ENCODE measurements at regions not wholly inside any gene's neighbourhood (a gene's known extent, or its start where the extent isn't known, plus 50 kb on each side); places are given as distances from the start of the nearest gene placed in this dataset.

- no peak for DNase-seq
Observed at GRCh38 chr6:80679992-80680391, 573.5 kb downstream of the BCKDHB start.

GRCh38 chr6:80676386-80676785, 569.9 kb downstream of the BCKDHB start:
- no peak for DNase-seq

GRCh38 chr6:80674669-80675068, 568.2 kb downstream of the BCKDHB start:
- DNase-seq: no peak

- DNase-seq: no peak
Observed at GRCh38 chr6:80673367-80673766, 566.9 kb downstream of the BCKDHB start.

GRCh38 chr6:80667006-80667405, 560.5 kb downstream of the BCKDHB start:
- DNase-seq: no peak

GRCh38 chr6:80658926-80659325, 552.5 kb downstream of the BCKDHB start:
- no peak for DNase-seq

GRCh38 chr6:80647156-80647555, 540.7 kb downstream of the BCKDHB start:
- no peak for DNase-seq

- no peak for DNase-seq
Observed at GRCh38 chr6:80643881-80644280, 537.4 kb downstream of the BCKDHB start.

- no peak for DNase-seq
Observed at GRCh38 chr6:80642452-80642851, 536.0 kb downstream of the BCKDHB start.

GRCh38 chr6:80641591-80641990, 535.1 kb downstream of the BCKDHB start:
- DNase-seq: no peak

GRCh38 chr6:80640176-80640575, 533.7 kb downstream of the BCKDHB start:
- DNase-seq: no peak

- DNase-seq: no peak
Observed at GRCh38 chr6:80639181-80639629, 532.7 kb downstream of the BCKDHB start.

GRCh38 chr6:80638213-80639055, 532.0 kb downstream of the BCKDHB start:
- no peak for DNase-seq

GRCh38 chr6:80637312-80637711, 530.8 kb downstream of the BCKDHB start:
- no peak for DNase-seq

- DNase-seq: no peak
Observed at GRCh38 chr6:80636689-80637088, 530.2 kb downstream of the BCKDHB start.

- DNase-seq: no peak
Observed at GRCh38 chr6:80633412-80633811, 526.9 kb downstream of the BCKDHB start.

GRCh38 chr6:80625405-80625804, 518.9 kb downstream of the BCKDHB start:
- DNase-seq: no peak

- no peak for DNase-seq
Observed at GRCh38 chr6:80623066-80623815, 516.8 kb downstream of the BCKDHB start.

GRCh38 chr6:80622641-80623040, 516.2 kb downstream of the BCKDHB start:
- DNase-seq: no peak

GRCh38 chr6:80618953-80619352, 512.5 kb downstream of the BCKDHB start:
- no peak for DNase-seq

- DNase-seq: no peak
Observed at GRCh38 chr6:80610846-80611245, 504.4 kb downstream of the BCKDHB start.

- DNase-seq: no peak
Observed at GRCh38 chr6:80608881-80609280, 502.4 kb downstream of the BCKDHB start.

- DNase-seq: no peak
Observed at GRCh38 chr6:80607811-80608391, 501.4 kb downstream of the BCKDHB start.

Data from CD4-positive, alpha-beta T cell treated with Interleukin-4 for 4 hours (primary cell).